HEK293 (cell line): ENCODE measurements at regions not wholly inside any gene's neighbourhood (a gene's known extent, or its start where the extent isn't known, plus 50 kb on each side); places are given as distances from the start of the nearest gene placed in this dataset.
"Not testable (repeated sequence)": the region's sequence is repeated elsewhere in the genome, so short reads cannot be mapped to it uniquely, and the experiment has no call there.

Experiments used
- MYNN ChIP-seq: fragments of 450-650 bp; formaldehyde crosslinking; IDR thresholded peaks from 2 replicates; pipeline ENCODE4 v1.5.1; 2016; ENCODE audit warnings: missing biosample characterization, missing genetic modification characterization, borderline replicate concordance
- YY1 ChIP-seq: fragments of 450-650 bp; formaldehyde crosslinking; IDR thresholded peaks from 2 replicates; pipeline ENCODE4 v1.5.1; 2018; ENCODE audit warnings: missing biosample characterization, missing genetic modification characterization
- ZNF664 ChIP-seq: fragments of 450-650 bp; formaldehyde crosslinking; IDR thresholded peaks from 2 replicates; pipeline ENCODE4 v1.5.1; 2016; ENCODE audit warnings: missing biosample characterization, missing genetic modification characterization

DNA sequence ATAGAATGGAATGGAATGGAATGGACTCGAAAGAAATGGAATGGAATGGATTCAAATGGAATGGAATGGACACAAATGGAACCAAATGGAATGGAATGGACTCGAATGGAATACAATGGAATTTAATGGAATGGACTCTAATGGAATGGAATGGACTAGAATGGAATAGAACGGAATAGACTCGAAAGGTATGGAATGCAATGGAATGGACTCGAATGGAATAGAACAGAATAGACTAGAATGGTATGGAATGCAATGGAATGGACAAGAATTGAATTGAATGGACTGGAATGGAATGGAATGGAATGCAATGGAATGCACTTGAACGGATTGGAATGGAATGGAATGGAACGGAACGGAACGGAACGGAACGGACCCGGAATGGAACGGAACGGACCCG is 101.7 kb upstream of the FBXO28 start:
- TF ChIP-seq ZNF664, MYNN, YY1 (tag by site-specific recombination): not testable (repeated sequence)
